ENCODE measurements at regions not wholly inside any gene's neighbourhood (a gene's known extent, or its start where the extent isn't known, plus 50 kb on each side); places are given as distances from the start of the nearest gene placed in this dataset.
"Not testable (repeated sequence)": the region's sequence is repeated elsewhere in the genome, so short reads cannot be mapped to it uniquely, and the experiment has no call there.

- DNase-seq (ENCODE audit: low read depth in 2 of 2): no peak
Observed at GRCh38 chr9:85077944-85078343, 408.4 kb downstream of the NTRK2 start.

GRCh38 chr9:85077146-85077545 lies 407.6 kb downstream of the NTRK2 start:
- not testable (repeated sequence) for DNase-seq (ENCODE audit: low read depth in 2 of 2)

Measured in stimulated activated CD4-positive, alpha-beta T cell treated with anti-CD3 and anti-CD28 coated beads, Interleukin-12 subunit alpha, Interleukin-12 subunit beta, amount 100 ng/mL, for 24 hours (primary cell).